ENCODE measurements at regions not wholly inside any gene's neighbourhood (a gene's known extent, or its start where the extent isn't known, plus 50 kb on each side); places are given as distances from the start of the nearest gene placed in this dataset.

DNA sequence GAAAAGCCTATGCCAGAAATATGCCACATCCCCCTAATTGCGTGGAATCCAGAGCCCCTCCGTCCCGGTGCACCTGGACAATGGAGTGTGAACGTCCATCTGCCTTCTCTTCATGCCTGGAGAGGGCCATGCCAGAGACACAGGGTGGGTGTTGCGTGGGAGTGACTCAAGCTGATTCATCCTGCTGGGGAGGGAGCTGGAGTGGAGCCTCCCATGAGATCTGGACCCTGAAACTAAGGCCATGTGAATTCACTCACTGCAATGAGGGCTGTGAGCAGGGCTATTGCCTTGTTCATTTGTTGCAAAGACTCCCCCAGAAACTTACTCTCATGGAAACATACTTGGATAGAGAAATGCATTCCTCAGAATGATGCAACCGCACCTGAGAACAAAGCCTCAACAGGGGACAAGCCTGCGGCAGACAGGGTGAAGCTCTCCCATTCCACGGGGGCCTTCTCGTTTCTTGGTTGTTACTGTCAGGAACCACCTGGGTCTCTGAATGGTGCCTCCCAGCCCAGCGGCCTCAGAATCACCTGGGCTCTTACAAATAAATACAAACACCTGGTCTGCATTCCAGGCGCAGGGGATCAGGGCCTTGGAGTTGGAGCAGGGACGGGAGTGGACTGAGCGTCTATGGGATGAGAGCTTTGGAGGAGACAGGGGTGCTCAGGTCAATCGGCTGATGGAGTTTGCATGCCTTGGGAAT is 1031.2 kb downstream of the BRD1 start:
- TF ChIP-seq, protein P1, sequence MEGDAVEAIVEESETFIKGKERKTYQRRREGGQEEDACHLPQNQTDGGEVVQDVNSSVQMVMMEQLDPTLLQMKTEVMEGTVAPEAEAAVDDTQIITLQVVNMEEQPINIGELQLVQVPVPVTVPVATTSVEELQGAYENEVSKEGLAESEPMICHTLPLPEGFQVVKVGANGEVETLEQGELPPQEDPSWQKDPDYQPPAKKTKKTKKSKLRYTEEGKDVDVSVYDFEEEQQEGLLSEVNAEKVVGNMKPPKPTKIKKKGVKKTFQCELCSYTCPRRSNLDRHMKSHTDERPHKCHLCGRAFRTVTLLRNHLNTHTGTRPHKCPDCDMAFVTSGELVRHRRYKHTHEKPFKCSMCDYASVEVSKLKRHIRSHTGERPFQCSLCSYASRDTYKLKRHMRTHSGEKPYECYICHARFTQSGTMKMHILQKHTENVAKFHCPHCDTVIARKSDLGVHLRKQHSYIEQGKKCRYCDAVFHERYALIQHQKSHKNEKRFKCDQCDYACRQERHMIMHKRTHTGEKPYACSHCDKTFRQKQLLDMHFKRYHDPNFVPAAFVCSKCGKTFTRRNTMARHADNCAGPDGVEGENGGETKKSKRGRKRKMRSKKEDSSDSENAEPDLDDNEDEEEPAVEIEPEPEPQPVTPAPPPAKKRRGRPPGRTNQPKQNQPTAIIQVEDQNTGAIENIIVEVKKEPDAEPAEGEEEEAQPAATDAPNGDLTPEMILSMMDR (IDR thresholded peaks at IDR 0.05; ENCODE audit: control insufficient read depth, extremely low read depth, insufficient read depth), result no peak
- no peak overlapping the region for H3K4me3 ChIP-seq (ENCODE audit: low read depth, low read length)
- DNase-seq (ENCODE audit: low read depth), result no peak

DNA sequence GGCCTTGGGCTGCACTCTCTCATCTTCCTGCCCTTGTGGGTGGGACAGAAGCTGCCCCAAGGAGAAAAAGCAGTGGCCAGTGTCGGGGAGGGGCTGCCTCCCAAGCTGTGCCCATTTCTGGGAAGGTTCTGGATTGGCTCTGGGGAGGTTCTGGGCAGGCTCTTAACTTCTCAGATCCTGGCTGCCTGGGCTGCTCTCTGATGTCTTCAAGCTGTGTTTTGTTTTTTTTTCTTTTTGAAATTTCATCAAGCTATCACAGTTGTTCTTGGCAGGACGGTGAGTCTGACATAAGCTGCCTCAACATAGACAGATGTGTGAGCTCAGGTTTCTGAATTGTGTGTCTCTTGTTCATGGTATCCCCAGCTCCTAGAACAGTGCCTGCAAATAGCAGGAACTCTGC is 1032.0 kb downstream of the BRD1 start:
- TF ChIP-seq, protein P1 (IDR thresholded peaks at IDR 0.05; ENCODE audit: control insufficient read depth, extremely low read depth, insufficient read depth), result no peak
- no peak overlapping the region for H3K4me3 ChIP-seq (ENCODE audit: low read depth, low read length)
- DNase-seq (ENCODE audit: low read depth), result no peak

DNA sequence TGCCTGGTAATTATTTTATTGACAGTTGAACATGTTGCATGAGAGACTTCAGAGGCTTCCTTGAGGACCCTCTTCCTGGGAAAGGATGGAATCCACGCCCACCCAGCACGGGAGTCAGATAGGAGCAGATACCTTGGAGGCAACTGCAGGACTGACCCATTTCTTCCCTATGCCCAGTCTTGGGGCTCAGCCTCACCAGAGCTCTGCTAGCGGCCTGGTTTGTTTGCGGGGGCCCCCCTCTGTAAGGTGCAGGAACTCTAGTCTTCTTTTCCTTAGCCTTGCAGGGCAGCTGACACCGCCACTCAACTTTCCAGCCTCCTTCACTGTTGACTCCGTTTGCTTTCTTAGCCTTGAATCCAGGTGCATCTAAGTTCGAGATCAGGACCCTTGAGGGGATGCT is 1032.8 kb downstream of the BRD1 start:
- TF ChIP-seq, protein P1 (IDR thresholded peaks at IDR 0.05; ENCODE audit: control insufficient read depth, extremely low read depth, insufficient read depth), result no peak
- no peak for DNase-seq (ENCODE audit: low read depth)
- no peak overlapping the region for H3K4me3 ChIP-seq (ENCODE audit: low read depth, low read length)

DNA sequence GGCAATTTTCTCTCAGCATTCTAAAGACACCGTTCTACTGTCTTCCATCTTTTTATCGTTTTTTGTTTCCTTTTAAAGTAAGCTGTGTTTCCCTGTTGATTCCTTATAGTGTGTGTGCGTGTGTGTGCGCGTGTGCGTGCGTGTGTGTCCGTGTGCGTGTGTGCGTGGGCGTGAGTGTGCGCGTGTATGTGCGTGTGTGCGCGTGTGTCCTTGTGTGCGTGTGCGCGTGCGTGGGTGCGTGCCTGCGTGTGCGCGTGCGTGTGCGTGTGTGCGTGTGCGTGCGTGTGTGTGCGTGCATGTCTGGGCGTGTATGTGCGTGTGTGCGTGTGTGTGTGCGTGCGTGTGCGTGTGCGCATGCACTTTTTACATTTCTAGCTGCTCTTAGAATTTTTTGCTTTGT is 1033.7 kb downstream of the BRD1 start:
- H3K4me3 ChIP-seq (ENCODE audit: low read depth, low read length), result no peak overlapping the region
- TF ChIP-seq, protein P1 (IDR thresholded peaks at IDR 0.05; ENCODE audit: control insufficient read depth, extremely low read depth, insufficient read depth), result no peak
- DNase-seq (ENCODE audit: low read depth), result no peak

DNA sequence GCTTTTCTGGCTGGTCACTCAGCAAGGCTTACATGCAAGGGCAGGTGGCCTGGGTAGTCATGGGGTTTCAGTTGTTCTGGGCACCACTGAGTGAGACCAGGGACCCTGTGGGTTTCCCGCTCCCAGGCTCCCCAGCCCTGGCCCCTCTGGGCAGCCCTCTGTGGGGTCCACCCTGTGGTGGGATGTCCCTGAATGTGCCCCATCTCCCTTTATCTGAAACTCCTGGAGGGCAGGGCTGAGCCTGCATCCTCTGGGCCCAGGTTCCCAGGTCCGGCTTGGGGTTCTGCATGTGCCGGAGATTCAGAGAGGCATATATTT is 1041.0 kb downstream of the BRD1 start:
- DNase-seq (ENCODE audit: low read depth), result no peak
- TF ChIP-seq, protein P1 (IDR thresholded peaks at IDR 0.05; ENCODE audit: control insufficient read depth, extremely low read depth, insufficient read depth), result no peak
- no peak overlapping the region for H3K4me3 ChIP-seq (ENCODE audit: low read depth, low read length)

DNA sequence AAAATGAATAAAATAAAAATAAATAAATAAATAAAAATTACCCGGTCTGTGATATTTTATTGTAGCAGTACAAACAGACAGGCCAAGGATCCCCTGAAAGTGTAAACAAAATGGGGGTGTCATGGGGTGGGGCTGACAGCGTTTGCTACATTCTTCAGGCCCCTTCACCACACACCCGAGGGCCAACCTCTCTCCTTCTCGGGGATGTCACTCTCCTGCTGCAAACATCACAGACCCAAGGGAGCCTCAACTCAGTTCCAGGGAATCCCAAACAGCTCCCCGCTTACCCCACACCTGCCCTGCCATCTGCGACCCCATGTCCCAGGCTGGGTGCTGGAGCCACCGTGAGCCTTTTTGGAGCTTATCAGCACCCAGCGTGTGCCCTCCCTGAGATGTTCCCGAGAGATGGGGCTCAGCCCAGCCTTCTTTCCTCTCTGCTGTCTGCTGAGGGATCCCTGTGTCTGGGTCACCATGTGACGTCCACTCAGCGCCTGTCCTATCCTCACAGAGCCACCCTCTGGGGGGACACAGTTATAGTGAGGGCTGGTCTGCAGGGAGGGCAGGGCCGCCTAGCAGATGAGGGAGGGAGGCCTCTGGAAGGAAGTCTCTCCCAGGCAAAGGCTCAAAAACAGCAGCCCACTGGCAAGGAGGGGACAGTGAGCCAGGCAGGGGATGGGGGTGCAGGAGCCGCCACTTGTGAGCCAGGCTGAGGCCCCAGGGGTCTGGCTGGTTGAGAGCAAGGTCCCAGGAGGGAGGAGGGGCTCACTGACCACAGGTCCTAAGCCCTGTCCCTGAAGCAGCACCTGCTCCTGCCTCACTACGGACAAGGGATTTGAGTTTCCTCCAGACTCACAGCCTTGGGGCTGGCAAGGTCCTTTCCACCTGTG is 1041.6 kb downstream of the BRD1 start:
- no peak overlapping the region for H3K4me3 ChIP-seq (ENCODE audit: low read depth, low read length)
- no peak for DNase-seq (ENCODE audit: low read depth)
- TF ChIP-seq, protein P1 (IDR thresholded peaks at IDR 0.05; ENCODE audit: control insufficient read depth, extremely low read depth, insufficient read depth), result no peak
